ENCODE measurements at regions not wholly inside any gene's neighbourhood (a gene's known extent, or its start where the extent isn't known, plus 50 kb on each side); places are given as distances from the start of the nearest gene placed in this dataset.
A peak's percentile ranks its signal among the peaks of the same experiment; 100 is the strongest.
"Not testable (repeated sequence)": the region's sequence is repeated elsewhere in the genome, so short reads cannot be mapped to it uniquely, and the experiment has no call there.

DNA sequence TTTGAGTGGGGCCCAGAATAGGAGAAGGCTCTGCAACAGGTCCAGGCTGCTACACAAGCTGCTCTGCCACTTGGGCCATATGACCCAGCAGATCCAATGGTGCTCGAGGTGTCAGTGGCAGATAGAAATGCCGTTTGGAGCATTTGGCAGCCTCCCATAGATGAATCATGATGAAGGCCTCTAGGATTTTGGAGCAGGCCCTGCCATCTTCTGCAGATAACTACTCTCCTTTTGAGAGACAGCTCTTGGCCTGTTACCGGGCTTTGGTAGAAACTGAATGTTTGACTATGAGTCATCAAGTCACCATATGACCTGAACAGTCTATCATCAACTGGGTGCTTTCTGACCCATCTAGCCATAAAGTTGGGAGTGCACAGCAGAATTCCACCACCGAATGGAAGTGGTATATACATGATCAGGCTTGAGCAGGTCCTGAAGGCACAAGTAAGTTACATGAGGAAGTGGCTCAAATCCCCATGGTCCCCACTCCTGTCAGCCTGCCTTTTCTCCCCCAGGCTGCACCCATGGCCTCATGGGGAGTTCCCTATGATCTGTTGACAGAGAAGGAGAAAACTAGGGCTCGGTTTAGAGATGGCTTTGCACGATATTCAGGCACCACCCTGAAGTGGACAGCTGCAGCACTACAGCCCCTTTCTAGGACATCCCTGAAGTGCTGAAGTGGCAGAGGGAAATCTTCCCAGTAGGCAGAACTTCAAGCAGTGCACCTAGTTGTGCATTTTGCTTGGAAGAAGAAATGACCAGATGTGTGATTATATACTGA, 971.4 kb downstream of the MCTP2 start:
- DNase-seq: no peak

DNA sequence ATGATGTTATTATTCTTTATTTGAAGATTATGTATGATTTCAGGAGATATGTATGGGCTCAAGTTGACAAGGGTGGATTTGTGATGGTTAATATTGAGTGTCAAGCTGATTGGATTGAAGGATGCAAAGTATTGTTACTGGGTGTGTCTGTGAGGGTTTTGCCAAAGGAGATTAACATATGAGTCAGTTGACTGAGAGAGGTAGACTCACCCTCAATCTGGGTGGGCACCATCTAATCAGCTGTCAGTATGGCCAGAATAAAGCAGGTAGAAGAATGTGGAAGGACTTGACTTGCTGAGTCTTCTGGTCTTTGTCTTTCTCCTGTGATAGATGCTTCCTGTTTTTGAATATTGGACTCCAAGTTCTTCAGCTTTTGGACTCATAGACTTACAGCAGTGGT, 973.7 kb downstream of the MCTP2 start:
- no peak for DNase-seq

DNA sequence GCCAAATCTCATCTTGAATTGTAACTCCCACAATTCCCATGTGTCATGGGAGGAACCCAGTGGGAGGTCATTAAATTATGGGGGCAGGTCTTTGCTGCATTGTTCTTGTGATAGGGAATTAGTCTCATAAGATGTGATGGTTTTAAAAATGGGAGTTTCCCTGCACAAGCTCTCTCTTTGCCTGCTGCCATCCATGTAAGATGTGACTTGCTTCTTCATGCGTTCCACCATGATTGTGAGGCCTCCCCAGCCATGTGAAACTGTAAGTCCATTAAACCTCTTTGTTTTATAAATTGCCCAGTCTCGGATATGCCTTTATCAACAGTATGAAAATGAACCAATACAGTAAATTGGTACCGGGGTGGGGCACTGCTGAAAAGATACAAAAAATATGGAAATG, 974.5 kb downstream of the MCTP2 start:
- not testable (repeated sequence) for DNase-seq

GRCh38 chr15:95208071-95208470, 976.7 kb downstream of the MCTP2 start:
- DNase-seq: no peak

DNA sequence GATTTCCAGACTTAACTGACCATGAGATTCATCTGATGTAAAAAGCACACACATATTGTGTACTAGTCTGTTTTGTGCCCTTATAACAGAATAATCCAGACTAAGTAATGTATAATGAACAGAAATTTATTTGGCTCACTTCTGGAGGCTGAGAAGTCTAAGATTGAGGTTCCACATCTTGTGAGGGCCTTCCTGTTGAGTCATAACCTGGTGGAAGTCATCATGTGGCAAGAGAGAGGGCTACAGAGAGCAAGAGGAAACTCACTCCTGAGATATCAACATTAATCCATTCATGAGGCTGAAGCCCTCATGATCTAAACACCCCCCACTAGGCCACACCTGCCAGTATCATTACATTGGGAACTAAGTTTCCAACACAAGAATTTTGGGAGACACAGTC, 977.6 kb downstream of the MCTP2 start:
- DNase-seq: no peak

GRCh38 chr15:95210436-95210981, 979.1 kb downstream of the MCTP2 start:
- no peak for DNase-seq

DNA sequence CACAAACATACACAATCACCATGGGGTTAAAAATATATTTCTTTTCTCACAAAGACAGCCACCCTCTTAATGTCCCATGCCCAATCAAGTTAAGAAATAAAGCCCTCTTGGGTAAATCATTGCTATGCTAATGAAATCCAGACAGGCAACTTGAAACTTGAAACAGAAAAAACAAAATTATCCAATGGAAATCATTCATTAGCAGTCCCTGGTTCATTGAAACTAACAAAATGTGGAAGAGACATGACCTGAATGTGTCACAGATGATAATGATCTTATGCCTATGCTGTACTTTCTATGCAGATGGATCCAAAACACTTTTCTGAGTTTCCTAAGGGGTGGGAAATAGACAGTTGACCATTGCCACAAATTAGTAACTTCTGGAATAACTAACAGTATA, 983.7 kb downstream of the MCTP2 start:
- no peak for DNase-seq

- DNase-seq: no peak
These were observed 995.5 kb downstream of the MCTP2 start for GRCh38 chr15:95226835-95227234.

DNA sequence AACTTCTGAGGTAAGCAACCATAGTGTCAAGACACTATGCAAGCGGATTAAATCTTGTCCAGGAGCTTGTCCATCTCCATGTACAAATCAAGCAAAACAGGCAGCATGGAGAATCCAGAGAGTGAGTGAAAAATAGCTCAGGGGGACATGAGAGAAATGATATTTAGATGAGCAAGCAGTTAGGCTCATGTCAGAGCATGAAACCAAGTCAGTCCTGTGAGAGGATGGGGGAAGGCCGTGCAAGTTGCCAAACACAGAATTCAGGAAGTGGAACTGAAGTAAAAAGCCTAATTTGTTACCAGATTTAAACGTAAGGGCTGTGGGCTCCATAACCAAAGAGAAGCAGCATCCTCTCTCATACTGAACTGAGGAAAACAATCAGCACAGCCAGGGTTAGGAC, 995.9 kb downstream of the MCTP2 start:
- DNase-seq: no peak

GRCh38 chr15:95228856-95229555, 997.6 kb downstream of the MCTP2 start:
- no peak for DNase-seq

- DNase-seq: no peak
These were observed 1003.7 kb downstream of the MCTP2 start for GRCh38 chr15:95235033-95235432.

GRCh38 chr15:95247071-95247984, 1016.0 kb downstream of the MCTP2 start:
- peak; percentile 30 for DNase-seq

- DNase-seq: no peak
These were observed 1018.2 kb downstream of the MCTP2 start for GRCh38 chr15:95249524-95249923.

GRCh38 chr15:95252404-95252803, 1021.0 kb downstream of the MCTP2 start:
- no peak for DNase-seq

DNA sequence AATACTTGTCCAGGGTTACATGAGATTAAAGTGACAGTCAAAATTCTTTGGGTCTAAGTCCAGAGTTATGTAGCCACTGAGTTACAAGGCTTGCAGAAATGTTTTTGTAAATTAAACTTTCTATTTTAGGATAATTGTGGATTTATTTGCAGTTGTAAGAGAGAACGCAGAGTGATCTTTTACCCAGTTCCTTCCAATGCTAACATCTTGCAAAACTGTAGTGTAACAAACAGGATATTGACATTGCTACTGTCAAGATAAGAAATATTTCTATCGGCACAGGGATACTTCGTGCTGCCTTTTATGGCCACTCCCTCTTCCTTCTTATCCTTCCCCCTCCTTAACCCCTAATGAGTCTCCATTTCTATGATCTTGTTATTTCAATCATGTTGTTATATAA, 1022.9 kb downstream of the MCTP2 start:
- DNase-seq: no peak

DNA sequence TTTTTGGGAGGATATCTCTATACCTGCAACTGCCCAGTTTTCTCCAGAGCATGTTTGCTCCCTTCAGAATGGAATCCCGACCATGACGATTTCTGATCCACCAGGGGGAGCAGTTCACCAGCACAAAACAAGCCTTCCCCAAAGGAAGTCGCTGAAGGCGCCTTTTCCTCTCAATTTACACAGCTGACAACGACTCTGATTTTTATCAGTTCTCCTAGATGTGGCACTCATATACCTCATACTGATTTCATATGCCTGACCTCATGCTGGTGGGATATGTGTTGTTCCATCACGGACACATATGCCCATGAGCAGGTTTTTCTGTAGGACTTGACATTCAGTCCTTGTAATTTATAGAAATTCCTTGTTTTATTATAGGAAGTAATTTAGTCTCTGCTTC, 1028.2 kb downstream of the MCTP2 start:
- peak; percentile 80 for DNase-seq

DNA sequence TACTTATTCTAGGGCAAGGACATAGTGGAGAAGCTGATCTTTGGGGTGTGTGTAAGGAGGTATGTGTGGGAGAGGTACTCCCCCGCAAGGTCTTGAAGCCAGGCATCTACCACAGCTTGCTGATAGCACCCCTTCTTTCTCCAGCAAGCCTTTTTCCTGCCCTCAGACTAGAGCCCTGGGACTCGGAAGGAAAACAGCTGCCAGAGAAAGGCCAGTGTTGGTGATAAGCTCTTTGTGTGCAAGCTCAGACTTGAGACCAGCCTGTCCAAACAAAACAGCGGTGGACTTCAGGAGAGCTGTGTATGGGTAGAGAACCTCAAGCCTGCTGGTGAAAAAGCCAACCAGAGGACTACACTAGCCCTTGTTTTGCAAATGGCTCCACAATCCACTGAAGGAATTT, 1028.6 kb downstream of the MCTP2 start:
- peak; percentile 21 for DNase-seq

- DNase-seq: no peak
These were observed 1029.5 kb downstream of the MCTP2 start for GRCh38 chr15:95260856-95261255.

GRCh38 chr15:95261546-95261945, 1030.2 kb downstream of the MCTP2 start:
- DNase-seq: no peak

- DNase-seq: no peak
These were observed 1030.6 kb downstream of the MCTP2 start for GRCh38 chr15:95261968-95262367.

DNA sequence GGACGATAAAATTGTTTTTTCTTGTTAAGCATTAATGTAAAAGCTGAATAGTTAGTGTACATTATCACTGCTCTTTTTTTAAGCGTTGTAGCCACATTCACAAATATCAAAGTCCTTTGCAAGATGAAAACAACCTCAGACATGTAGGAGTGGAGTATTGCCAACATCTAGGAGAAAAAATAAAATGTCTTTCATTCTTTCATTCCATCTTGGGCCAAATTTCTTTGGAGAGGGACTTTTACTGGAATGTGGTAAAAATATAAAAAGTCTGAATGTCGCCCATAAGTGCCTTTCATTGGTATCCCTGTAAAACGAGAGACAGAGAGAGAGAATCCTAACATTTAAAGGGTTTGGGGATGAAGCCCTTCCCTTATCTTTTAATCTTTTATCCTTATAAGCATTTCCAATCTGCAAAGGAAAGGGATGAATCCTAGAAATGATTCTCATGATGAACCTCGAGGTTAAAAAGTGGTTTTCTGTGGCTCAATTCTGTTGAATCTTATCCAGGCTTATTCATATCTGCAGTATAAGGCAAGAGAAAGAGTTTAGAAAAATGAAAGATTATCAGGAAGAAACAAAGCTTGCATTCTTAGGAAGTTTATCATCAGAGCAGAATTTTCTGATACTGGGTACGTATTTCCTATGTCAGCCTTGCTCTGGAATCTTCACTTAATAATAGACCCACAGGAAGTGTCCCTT, 1031.7 kb downstream of the MCTP2 start:
- DNase-seq: no peak

- DNase-seq: peak; percentile 9
These were observed 1032.4 kb downstream of the MCTP2 start for GRCh38 chr15:95263751-95264150.

Measured in OCI-M1 (cell line).